ENCODE measurements at regions not wholly inside any gene's neighbourhood (a gene's known extent, or its start where the extent isn't known, plus 50 kb on each side); places are given as distances from the start of the nearest gene placed in this dataset.

- TF ChIP-seq ATF2 (IDR thresholded peaks at IDR 0.05; ENCODE audit: low read length) (no peak), SIN3A (conservative IDR thresholded peaks at IDR 0.05 in 1 of 2, IDR thresholded peaks at IDR 0.05 in 1 of 2; ENCODE audit: low read depth in 1 of 2, low read length in 2 of 2) (no peak), SIX5 (IDR thresholded peaks at IDR 0.05; ENCODE audit: low read depth, low read length) (no peak), KDM4A (IDR thresholded peaks at IDR 0.05; ENCODE audit: low read depth, low read length, severe bottlenecking) (no peak), MAX (IDR thresholded peaks at IDR 0.05) (no peak)
Measured at GRCh38 chr2:122743021-122743675, 987.7 kb downstream of the TSN start (continued).
